ENCODE measurements at regions not wholly inside any gene's neighbourhood (a gene's known extent, or its start where the extent isn't known, plus 50 kb on each side); places are given as distances from the start of the nearest gene placed in this dataset.
"Not testable (repeated sequence)": the region's sequence is repeated elsewhere in the genome, so short reads cannot be mapped to it uniquely, and the experiment has no call there.

DNA sequence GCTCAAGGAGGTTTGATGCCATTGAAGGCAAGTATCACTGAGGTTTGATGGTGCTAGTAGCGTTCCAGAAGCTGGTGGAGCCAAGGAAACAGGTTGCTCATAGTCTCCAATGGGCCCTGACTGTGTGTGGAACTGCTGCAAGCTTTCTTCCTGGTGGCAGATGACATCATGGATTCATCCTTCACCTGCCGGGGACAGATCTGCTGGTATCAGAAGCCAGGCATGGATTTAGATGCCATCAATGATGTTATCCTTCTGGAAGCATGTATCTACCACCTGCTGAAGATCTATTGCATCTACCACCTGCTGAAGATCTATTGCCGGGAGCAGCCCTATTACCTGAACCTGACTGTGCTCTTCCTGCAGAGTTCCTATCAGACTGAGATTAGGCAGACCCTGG, 734.4 kb downstream of the PLA2G4A start:
- DNase-seq = no peak

GRCh38 chr1:187566354-187566753, 737.6 kb downstream of the PLA2G4A start:
- peak; percentile 10 for DNase-seq

DNA sequence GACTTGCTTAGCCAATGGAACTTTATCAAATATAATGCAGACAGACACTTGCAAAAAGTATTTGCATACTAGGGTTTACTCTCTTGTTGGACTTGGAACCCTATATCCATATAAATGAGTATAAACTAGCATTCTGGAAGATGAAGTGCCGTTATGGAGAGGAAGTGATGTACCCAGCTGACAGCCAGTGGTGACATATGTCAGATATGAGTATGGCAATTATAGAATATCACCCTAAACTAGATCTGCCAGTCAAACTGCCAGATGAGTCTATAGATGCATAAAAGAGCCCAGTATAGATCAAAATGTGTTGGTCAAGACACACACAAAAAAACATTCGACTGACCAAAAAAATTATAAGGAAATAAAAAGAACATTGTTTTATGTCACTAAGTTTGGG, 739.3 kb downstream of the PLA2G4A start:
- no peak for DNase-seq

GRCh38 chr1:187570166-187570565, 741.4 kb downstream of the PLA2G4A start:
- no peak for DNase-seq

- DNase-seq = no peak
These were observed 748.9 kb downstream of the PLA2G4A start for GRCh38 chr1:187577610-187578009.

DNA sequence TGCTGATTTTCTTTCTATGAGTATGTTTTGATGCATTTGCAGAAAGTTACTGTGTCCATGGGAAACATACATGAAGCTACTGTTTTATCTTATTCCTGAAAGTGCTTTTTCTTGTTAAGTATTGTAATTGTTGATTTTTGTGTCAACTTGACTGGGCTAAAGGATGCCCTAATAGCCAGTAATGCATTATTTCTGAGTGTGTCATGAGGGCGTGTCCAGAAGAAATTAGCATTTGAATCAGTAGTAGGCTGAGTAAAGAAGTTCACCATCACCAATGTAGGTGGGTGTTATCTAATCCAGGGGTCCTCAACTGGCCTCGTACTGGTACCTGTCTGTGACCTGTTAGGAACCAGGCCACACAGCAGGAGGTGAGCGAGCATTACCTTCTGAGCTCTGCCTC, 760.2 kb downstream of the PLA2G4A start:
- DNase-seq = no peak

GRCh38 chr1:187605736-187606135, 777.0 kb downstream of the PLA2G4A start:
- DNase-seq = no peak

DNA sequence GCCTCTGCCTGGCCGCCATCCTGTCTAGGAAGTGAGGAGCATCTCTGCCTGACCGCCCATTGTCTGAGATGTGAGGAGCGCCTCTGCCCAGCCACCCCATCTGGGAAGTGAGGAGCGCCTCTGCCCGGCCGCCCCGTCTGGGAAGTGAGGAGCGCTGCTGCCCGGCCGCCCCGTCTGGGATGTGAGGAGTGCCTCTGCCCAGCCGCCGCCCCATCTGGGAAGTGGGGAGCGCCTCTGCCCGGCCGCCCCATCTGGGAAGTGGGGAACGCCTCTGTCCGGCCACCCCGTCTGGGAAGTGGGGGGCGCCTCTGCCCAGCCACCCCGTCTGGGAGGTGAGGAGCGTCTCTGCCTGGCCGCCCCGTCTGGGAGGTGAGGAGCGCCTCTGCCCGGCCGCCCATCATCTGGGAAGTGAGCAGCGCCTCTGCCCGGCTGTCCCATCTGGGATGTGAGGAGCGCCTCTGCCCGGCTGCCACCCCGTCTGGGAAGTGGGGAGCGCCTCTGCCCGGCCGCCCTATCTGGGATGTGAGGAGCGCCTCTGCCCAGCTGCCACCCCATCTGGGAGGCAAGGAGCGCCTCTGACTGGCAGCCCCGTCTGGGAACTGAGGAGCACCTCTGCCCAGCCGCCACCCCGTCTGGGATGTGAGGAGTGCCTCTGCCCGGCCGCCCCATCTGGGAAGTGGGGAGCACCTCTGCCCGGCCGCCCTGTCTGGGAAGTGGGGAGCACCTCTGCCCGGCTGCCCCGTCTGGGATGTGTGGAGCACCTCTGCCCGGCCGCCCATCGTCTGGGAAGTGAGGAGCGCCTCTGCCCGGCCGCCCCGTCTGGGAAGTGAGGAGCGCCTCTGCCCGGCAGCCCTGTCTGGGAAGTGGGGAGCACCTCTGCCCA, 787.3 kb downstream of the PLA2G4A start:
- not testable (repeated sequence) for DNase-seq

DNA sequence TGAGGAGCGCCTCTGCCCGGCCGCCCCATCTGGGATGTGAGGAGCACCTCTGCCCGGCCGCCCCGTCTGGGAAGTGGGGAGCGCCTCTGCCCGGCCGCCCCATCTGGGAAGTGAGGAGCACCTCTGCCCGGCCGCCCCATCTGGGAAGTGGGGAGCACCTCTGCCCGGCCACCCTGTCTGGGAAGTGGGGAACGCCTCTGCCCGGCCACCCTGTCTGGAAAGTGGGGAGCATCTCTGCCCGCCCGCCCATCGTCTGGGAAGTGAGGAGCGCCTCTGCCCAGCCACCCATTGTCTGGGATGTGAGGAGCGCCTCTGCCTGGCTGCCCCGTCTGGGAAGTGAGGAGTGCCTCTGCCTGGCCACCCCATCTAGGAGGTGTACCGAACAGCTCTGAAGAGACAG, 788.1 kb downstream of the PLA2G4A start:
- DNase-seq = not testable (repeated sequence)

- no peak for DNase-seq
These were observed 789.0 kb downstream of the PLA2G4A start for GRCh38 chr1:187617776-187618175.

- no peak for DNase-seq
These were observed 790.4 kb downstream of the PLA2G4A start for GRCh38 chr1:187619175-187619574.

GRCh38 chr1:187621951-187622350, 793.2 kb downstream of the PLA2G4A start:
- peak; percentile 6 for DNase-seq

DNA sequence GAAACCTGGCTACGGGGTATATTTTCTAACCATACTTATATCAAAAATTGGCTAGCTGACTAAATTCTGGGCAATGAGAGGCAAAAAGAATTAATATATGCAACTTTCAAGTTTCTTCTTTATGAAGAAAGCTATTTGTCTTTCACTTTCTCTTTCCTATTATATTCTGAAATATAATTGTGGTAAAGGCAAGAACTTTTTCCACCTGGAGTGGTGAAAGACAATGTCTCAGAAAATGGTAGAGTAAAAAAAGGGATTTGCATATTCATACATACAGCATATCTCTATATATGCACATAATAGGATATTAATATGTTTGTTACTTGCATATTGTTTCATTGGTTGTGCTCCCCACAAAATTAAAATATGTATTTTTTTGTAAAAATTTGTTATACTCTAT, 793.8 kb downstream of the PLA2G4A start:
- no peak for DNase-seq

GRCh38 chr1:187624812-187625545, 796.2 kb downstream of the PLA2G4A start:
- peak; percentile 9 for DNase-seq

- DNase-seq = no peak
These were observed 797.3 kb downstream of the PLA2G4A start for GRCh38 chr1:187626056-187626455.

DNA sequence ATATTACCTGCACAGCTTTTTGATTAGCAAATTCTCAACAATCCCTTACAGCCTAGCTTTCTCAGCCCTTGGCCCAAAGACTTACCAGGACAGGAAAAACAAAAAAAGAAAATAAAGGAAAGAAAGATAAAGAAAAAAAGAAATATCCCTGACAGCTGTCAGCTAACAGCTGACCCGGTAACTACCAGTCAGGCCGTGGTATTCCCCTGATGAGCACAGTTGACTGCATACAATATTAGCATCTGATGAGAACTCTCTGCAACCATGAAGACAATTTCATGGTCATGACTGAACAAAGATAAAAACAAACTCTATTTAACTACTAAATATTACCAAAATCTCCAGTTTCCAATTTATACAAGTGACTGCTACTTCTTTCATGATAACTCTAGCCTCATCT, 798.8 kb downstream of the PLA2G4A start:
- DNase-seq = no peak

DNA sequence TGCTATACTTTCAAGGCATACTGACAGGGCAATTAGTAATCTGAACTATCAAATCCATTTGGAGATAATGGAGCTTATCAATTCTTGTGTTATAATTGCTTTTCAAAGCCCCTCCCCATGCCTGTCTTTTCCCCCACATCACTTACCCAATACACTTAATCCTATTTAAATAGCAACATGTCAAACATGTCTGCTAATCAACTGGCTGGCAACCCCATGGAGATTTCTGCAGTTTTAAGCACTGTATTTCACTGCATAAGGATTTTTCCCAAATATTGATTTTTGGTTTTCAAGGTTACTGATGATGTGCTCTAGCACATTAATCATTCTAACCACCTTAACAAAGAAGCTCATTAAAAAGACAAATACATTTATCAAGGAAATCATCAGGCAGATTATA, 800.3 kb downstream of the PLA2G4A start:
- no peak for DNase-seq

GRCh38 chr1:187630653-187631380, 802.1 kb downstream of the PLA2G4A start:
- no peak for DNase-seq

DNA sequence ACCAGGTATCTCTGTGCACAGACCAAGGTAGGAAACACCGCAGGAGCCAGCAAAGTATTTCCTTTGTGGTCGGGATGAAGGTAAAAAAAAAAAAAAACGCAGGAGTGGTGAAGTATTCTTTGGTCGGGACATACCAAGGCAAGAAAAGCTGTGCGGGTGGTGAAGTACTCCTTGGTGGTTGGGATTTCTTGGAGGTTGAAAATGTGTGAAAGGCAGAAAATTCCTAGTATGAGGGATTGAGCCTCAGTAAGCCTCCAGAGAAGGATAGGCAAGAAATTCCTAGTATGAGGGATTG, 802.6 kb downstream of the PLA2G4A start:
- DNase-seq = no peak

GRCh38 chr1:187631984-187632383, 803.2 kb downstream of the PLA2G4A start:
- no peak for DNase-seq

- no peak for DNase-seq
These were observed 806.2 kb downstream of the PLA2G4A start for GRCh38 chr1:187634940-187635339.

DNA sequence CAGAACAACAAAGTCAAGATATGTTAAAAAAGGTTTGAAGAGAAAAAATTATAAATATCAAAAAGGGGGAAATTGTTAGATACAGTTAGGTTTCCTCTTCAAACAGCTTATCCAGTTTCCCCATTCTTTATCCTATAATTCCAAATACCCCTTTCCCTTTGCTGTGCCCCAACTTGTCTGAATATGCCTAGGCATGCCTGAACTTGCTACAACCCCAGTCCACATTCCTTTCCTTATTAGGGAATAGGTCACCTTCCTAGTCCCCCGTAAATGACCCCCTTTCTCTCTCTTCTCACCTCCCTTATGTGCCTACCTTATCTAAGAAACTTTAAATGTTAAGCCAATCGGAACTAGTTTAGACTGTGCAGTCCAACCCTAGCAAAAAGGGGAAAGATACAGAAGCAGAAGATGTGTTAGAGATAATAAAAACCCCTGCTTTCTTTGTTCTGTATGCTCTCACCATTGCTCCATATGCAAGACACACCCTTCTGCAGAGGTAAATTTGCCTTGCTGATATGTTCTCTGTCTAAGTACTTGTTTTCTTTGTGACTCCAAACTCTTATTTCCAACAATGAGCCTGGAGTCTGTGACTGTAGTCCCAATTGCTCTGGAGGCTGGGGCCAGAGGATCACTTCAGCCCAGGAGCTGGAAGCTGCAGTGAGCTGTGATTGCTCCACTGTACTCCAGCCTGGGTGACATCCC, 810.1 kb downstream of the PLA2G4A start:
- no peak for DNase-seq

DNA sequence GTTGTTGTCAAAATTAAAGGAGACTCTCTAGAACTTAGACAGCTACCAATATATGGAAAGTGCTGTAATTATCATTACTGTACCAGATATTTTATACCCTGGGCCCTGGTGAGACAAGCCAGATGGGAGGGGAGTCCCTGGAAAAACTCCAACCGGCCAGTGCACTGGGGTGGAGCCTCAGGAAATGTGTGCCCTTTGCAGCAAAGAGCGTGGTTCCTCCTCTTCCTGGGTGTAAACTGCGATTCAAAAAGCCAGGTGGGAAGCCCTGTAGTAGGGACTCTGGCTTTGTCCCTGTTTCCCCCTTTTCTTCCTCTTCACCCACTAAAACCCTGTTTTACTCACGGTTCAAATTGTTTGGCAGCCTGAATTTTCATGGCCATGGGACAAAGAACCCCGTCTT, 812.3 kb downstream of the PLA2G4A start:
- no peak for DNase-seq
